ENCODE measurements at regions not wholly inside any gene's neighbourhood (a gene's known extent, or its start where the extent isn't known, plus 50 kb on each side); places are given as distances from the start of the nearest gene placed in this dataset.

DNA sequence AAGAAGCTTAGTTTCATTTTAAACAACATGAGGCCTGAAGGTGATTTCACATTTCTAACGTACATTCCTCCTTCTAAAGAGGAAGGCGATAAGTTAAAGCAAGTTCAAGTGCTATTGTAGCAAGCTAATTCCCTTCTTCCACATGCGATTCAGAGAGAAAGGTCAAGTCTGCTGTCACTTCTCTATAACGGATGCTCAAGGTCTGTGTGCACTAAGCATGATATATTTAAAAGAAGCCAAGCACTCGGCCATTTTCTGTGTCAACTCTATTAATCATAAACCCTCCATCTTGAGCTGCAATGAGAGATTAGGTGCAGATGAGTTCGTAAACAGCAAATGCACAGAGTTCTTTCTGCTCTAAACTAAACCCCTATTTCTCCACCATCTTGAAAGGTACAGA lies 568.8 kb upstream of the ZFHX3 start:
- Histone ChIP-seq H4K91ac (replicated peaks; ENCODE audit: insufficient read length, low read length) (no peak overlapping the region), H3K14ac (ENCODE audit: insufficient read length) (no peak overlapping the region), H3K4me1 (replicated peaks in 1 of 4; ENCODE audit: control insufficient read depth in 3 of 4, insufficient read depth in 4 of 4, low read length in 3 of 4) (peaks cover 0 to 3% (median 1%) of the 10 kb centered on the region in 4 experiments; a peak in 1 of 7 replicates), H3K18ac (ENCODE audit: extremely low read depth, low read length) (no peak overlapping the region), H3K36me3 (ENCODE audit: control insufficient read depth in 2 of 4, insufficient read depth in 4 of 4, low read length in 3 of 4) (no peaks in the 10 kb centered on the region), H2BK5ac (ENCODE audit: low read depth, low read length) (no peak overlapping the region), H4K20me1 (replicated peaks in 1 of 2; ENCODE audit: control insufficient read depth in 1 of 2, insufficient read depth in 2 of 2, low read length in 2 of 2) (no peaks in the 10 kb centered on the region), H2AK5ac (ENCODE audit: low read depth, low read length) (no peak overlapping the region), H4K8ac (ENCODE audit: extremely low read depth, insufficient read depth, low read length) (no peak overlapping the region), H2BK20ac (ENCODE audit: low read length) (no peak overlapping the region), H2AFZ (ENCODE audit: low read length) (no peak overlapping the region), H3K27me3 (replicated peaks in 1 of 4; ENCODE audit: control insufficient read depth in 3 of 4, extremely low read depth in 1 of 4, insufficient read depth in 3 of 4, low read length in 3 of 4) (no peaks in the 10 kb centered on the region), H3K4me2 (ENCODE audit: insufficient read depth in 1 of 2, low read depth in 2 of 2, low read length in 2 of 2) (no peak overlapping the region), H3K23me2 (ENCODE audit: low read depth, low read length) (no peaks in the 10 kb centered on the region), H3K9ac (replicated peaks in 1 of 4; ENCODE audit: extremely low read depth in 1 of 4, low read depth in 3 of 4, low read length in 3 of 4) (no peak overlapping the region), H2BK12ac (ENCODE audit: low read depth, low read length) (no peak overlapping the region), H3K79me2 (ENCODE audit: control insufficient read depth in 1 of 2, insufficient read depth in 2 of 2, low read length in 2 of 2) (no peaks in the 10 kb centered on the region), H3K9me3 (ENCODE audit: insufficient read depth in 2 of 2, low read depth in 1 of 2, low read length in 1 of 2) (no peaks in the 10 kb centered on the region), H2BK15ac (ENCODE audit: low read length) (no peak overlapping the region), H3K79me1 (ENCODE audit: low read depth, low read length) (no peaks in the 10 kb centered on the region), H2BK120ac (replicated peaks; ENCODE audit: low read depth, low read length) (no peak overlapping the region), H3K56ac (replicated peaks; ENCODE audit: insufficient read length, low read depth, low read length) (no peak overlapping the region), H4K5ac (ENCODE audit: insufficient read length, low read depth, low read length) (no peak overlapping the region), H3K27ac (ENCODE audit: low read depth, low read length) (no peak overlapping the region), H3K23ac (ENCODE audit: insufficient read length) (no peak overlapping the region), H3K4ac (replicated peaks; ENCODE audit: insufficient read length, low read depth, low read length) (no peak overlapping the region), H3K4me3 (ENCODE audit: extremely low read depth in 1 of 4, insufficient read depth in 2 of 4, low read depth in 3 of 4, low read length in 4 of 4) (no peak overlapping the region)
- CTCF ChIA-PET (ENCODE audit: partially characterized antibody), result interaction anchor here (1.5 kb wide), 1 partner anchor 97 kb away, joined by 3 read pairs; no protein-coding TSS in a partner anchor
- POLR2A ChIA-PET (ENCODE audit: partially characterized antibody), result interaction anchor here (0.9 kb wide), 1 partner anchor 11 kb away, joined by 3 read pairs; no protein-coding TSS in a partner anchor
- no peak for DNase-seq (ENCODE audit: low read depth in 1 of 2, low spot score in 2 of 2)
- whole genome bisulfite sequencing, 2 experiments (ENCODE audit: extremely low coverage in 1 of 2, insufficient coverage in 1 of 2, insufficient read length in 1 of 2, insufficient replicate concordance in 2 of 2, low coverage in 1 of 2, low lambda C conversion rate in 2 of 2, missing lambda C conversion rate in 1 of 2), result 87% methylated on average over 6 of the region's 6 CpGs; no CpG with 5 or more reads in 1 of the 2 experiments
- FAIRE-seq, result no peak
- TF ChIP-seq EP300 (IDR thresholded peaks at IDR 0.05; ENCODE audit: borderline replicate concordance in 1 of 2, low read depth in 2 of 2, low read length in 2 of 2) (no peak), TAF1 (IDR thresholded peaks at IDR 0.05; ENCODE audit: low read depth, low read length) (no peak), KDM4A (IDR thresholded peaks at IDR 0.05; ENCODE audit: low read depth, low read length, severe bottlenecking) (no peak), RFX5 (IDR thresholded peaks at IDR 0.05; ENCODE audit: borderline replicate concordance, low read depth, low read length) (no peak), YY1 (IDR thresholded peaks at IDR 0.05; ENCODE audit: low read depth, low read length) (no peak), SIRT6 (IDR thresholded peaks at IDR 0.05; ENCODE audit: low read length) (no peak), KDM5A (IDR thresholded peaks at IDR 0.05; ENCODE audit: low read length) (no peak), HDAC6 (IDR thresholded peaks at IDR 0.05; ENCODE audit: low read depth, low read length) (no peak)

Measured in H1 (cell line).